GM12878 (cell line): ENCODE measurements at regions not wholly inside any gene's neighbourhood (a gene's known extent, or its start where the extent isn't known, plus 50 kb on each side); places are given as distances from the start of the nearest gene placed in this dataset.

Experiments used
- ATAC-seq: fragments of 200-7000 bp; cut with Tn5 transposase; 3 replicates; pipeline ENCODE4 v1.9.1; 2020; ENCODE audit warnings: mild to moderate bottlenecking, moderate library complexity
- BruUV-seq: library from RNA; stranded (reverse); fragments of 400-500 nt; replicated peaks from 2 replicates; lab custom pipeline; 2021; lab: Mats Ljungman, UMichigan
- CTCF ChIA-PET: fragments of 300-600 bp; sonication (Branson Sonifier 250); formaldehyde crosslinking; extraction: SDS; loops from one replicate; lab custom pipeline; 2021; ENCODE audit warnings: inconsistent platforms; lab: Yijun Ruan, JAX
- POLR2A ChIA-PET: fragments of 350-600 bp; formaldehyde crosslinking; extraction: SDS; loops from one replicate; lab custom pipeline; 2021; ENCODE audit warnings: inconsistent platforms; lab: Charles Lee
- RAD21 ChIA-PET: fragments of 300-600 bp; sonication (Branson Sonifier 250); formaldehyde crosslinking; loops from one replicate; lab custom pipeline; 2023; ENCODE audit warnings: antibody characterized with exemption; ENCODE audit not compliant: unreplicated experiment; lab: Charles Lee
- SMC1A ChIA-PET: fragments of 300-600 bp; sonication (Branson Sonifier 250); formaldehyde crosslinking; loops from one replicate; lab custom pipeline; 2023; ENCODE audit not compliant: unreplicated experiment, uncharacterized antibody; lab: Charles Lee
- DNase-seq: peaks from one replicate; pipeline ENCODE4 v3.0.0-alpha.2; 2011; ENCODE audit warnings: low read depth, low spot score
- FAIRE-seq: peaks from 3 replicates; lab custom pipeline; 2011; peaks lifted over from hg19 to GRCh38; lab: Jason Lieb, UNC
- H2AFZ ChIP-seq: 2 replicates; pipeline ENCODE4 v1.6.0; 2011; ENCODE audit warnings: low read depth, low read length, control low read depth; ENCODE audit not compliant: control insufficient read depth
- H3K27ac ChIP-seq: 2 replicates; pipeline ENCODE4 v1.5.1; 2011; ENCODE audit warnings: control low read depth; ENCODE audit not compliant: control insufficient read depth, insufficient read depth
- H3K27me3 ChIP-seq, 2 experiments: replicated peaks in 1 of 2; 2 replicates each; pipeline versions ENCODE4 v1.6.0 to v1.6.1; 2011; ENCODE audit warnings: low read length in 1 of 2; ENCODE audit not compliant: control insufficient read depth in 2 of 2, insufficient read depth in 2 of 2
- H3K36me3 ChIP-seq, 2 experiments: 2 replicates each; pipeline ENCODE4 v1.5.1; 2011; ENCODE audit warnings: low read length in 1 of 2; ENCODE audit not compliant: control insufficient read depth in 2 of 2, insufficient read depth in 2 of 2
- H3K4me1 ChIP-seq: 2 replicates; pipeline ENCODE4 v1.6.1; 2011; ENCODE audit warnings: mild to moderate bottlenecking, low read length, moderate library complexity, mixed read lengths; ENCODE audit not compliant: control insufficient read depth, insufficient read depth
- H3K4me2 ChIP-seq: 2 replicates; pipeline ENCODE4 v1.6.0; 2011; ENCODE audit warnings: control low read depth; ENCODE audit not compliant: control insufficient read depth, insufficient read depth
- H3K4me3 ChIP-seq: fragments of 200-600 bp; sonication (generic); 2 replicates; pipeline ENCODE4 v1.5.1; 2016
- H3K79me2 ChIP-seq: 2 replicates; pipeline ENCODE4 v1.6.0; 2011; ENCODE audit warnings: low read length; ENCODE audit not compliant: control insufficient read depth, insufficient read depth
- H3K9ac ChIP-seq: 2 replicates; pipeline ENCODE4 v1.8.0; 2011; ENCODE audit warnings: low read length, control low read depth, mixed read lengths; ENCODE audit not compliant: control insufficient read depth, insufficient read depth
- H3K9me3 ChIP-seq: replicated peaks from 3 replicates; pipeline ENCODE4 v1.5.1; 2011; ENCODE audit warnings: mild to moderate bottlenecking, low read length; ENCODE audit not compliant: control insufficient read depth, insufficient read depth
- H4K20me1 ChIP-seq: 2 replicates; pipeline ENCODE4 v1.6.0; 2011; ENCODE audit not compliant: control insufficient read depth, insufficient read depth
- CBX5 ChIP-seq: sonication (generic); IDR thresholded peaks from 2 replicates; pipeline ENCODE4 v1.6.1; 2016; ENCODE audit warnings: low read depth, moderate library complexity, mild to moderate bottlenecking, inconsistent platforms
- HSF1 ChIP-seq: fragments of 150-350 bp; IDR thresholded peaks from 2 replicates; pipeline ENCODE4 v1.6.1; 2014; ENCODE audit warnings: mild to moderate bottlenecking, low read depth, low read length
- IKZF1 ChIP-seq: fragments of 450-650 bp; conservative IDR thresholded peaks from 2 replicates; pipeline ENCODE4 v1.6.1; 2017; ENCODE audit warnings: antibody characterized with exemption, mild to moderate bottlenecking
- IRF4 ChIP-seq: IDR thresholded peaks from 2 replicates; pipeline ENCODE4 v1.6.1; 2011; ENCODE audit warnings: low read depth, low read length
- JUND ChIP-seq: IDR thresholded peaks from 2 replicates; pipeline ENCODE4 v1.6.1; 2012; ENCODE audit warnings: low read depth, mild to moderate bottlenecking, low read length, improper control_type of control experiment, moderate library complexity
- NBN ChIP-seq: fragments of 450-650 bp; IDR thresholded peaks from 2 replicates; pipeline ENCODE4 v1.6.1; 2016
- PAX5 ChIP-seq: IDR thresholded peaks from 2 replicates; pipeline ENCODE4 v1.6.1; 2011; ENCODE audit warnings: low read depth, low read length, borderline replicate concordance
- SMC3 ChIP-seq: IDR thresholded peaks from 2 replicates; pipeline ENCODE4 v1.6.1; 2011; ENCODE audit warnings: low read length, improper control_type of control experiment, borderline replicate concordance
- TCF12 ChIP-seq: IDR thresholded peaks from 2 replicates; pipeline ENCODE4 v1.6.1; 2011; ENCODE audit warnings: low read depth, mild to moderate bottlenecking, low read length
- ZNF217 ChIP-seq: fragments of 450-650 bp; IDR thresholded peaks from 2 replicates; pipeline ENCODE4 v1.6.1; 2017; ENCODE audit warnings: antibody characterized with exemption, mild to moderate bottlenecking
- WGBS: methylation state at CpG from one replicate; pipeline ENCODE4 v1.1.6; 2016; ENCODE audit warnings: low lambda C conversion rate; ENCODE audit not compliant: insufficient replicate concordance, insufficient coverage; ENCODE audit errors: missing lambda C conversion rate; 5-methylcytosine and 5-hydroxymethylcytosine counted together
- in situ Hi-C: fragments of 300-500 bp; cut with MboI; formaldehyde crosslinking; loops from 9 replicates; pipeline ENCODE4 v1.14.3; 2018; ENCODE audit warnings: mixed read lengths
- intact Hi-C: fragments of 100-400 bp; cut with micrococcal nuclease; formaldehyde crosslinking; loops from one replicate; pipeline ENCODE4 v1.14.2; 2022; ENCODE audit not compliant: unreplicated experiment
- TF ChIP-seq, protein P1 (sequence below): fragments of 450-650 bp; IDR thresholded peaks from 2 replicates; pipeline ENCODE4 v1.6.1; 2018; ENCODE audit warnings: mild to moderate bottlenecking, low read depth, moderate library complexity; ENCODE audit not compliant: partially characterized antibody
- TF ChIP-seq, protein P2 (sequence below): IDR thresholded peaks from 2 replicates; pipeline ENCODE4 v1.6.1; 2012; ENCODE audit warnings: improper control_type of control experiment, low read depth, low read length; ENCODE audit not compliant: insufficient replicate concordance
- TF ChIP-seq, protein P3 (sequence below): IDR thresholded peaks from 2 replicates; pipeline ENCODE4 v1.6.1; 2012; ENCODE audit warnings: low read length, inconsistent platforms

- no peak for TF ChIP-seq HSF1
- TF ChIP-seq JUND = no peak
- TF ChIP-seq SMC3 = no peak
- no peak for TF ChIP-seq TCF12
- no peak for TF ChIP-seq CBX5
- TF ChIP-seq IKZF1 = no peak
- TF ChIP-seq, all 136 proteins: peak for 0
Measured at GRCh38 chr2:129559101-129559500, 420.4 kb upstream of the RAB6C start (continued).

DNA sequence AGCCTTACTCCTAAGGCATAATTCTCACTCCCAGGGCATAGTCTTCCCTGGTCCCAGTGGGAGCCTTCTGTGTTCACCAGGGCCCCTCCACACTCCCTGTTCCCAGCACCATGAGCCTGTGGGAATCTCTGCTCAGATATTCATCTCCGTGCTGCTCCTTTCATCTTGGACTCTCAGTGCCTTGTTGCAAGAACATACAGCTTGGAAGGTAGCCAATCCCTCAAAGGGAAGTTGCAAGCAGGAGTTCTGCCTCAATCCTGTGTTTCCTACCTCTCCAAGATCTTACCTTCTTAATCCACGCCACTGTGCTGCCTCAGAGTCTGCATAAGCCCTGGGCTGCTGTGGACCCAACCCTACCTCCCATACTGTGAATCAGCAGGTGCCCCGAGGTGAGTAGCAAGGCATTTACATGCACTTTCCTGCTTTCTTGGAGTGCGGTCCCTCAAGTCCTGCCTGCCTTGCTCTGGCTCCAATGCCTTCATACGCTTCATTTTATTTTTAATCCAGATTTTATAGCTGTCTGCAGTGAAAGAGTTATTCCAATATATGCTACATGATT is 413.8 kb upstream of the RAB6C start:
- Histone ChIP-seq H3K36me3 (no peaks in the 10 kb centered on the region), H2AFZ (no peak overlapping the region), H3K4me1 (no peaks in the 10 kb centered on the region), H3K79me2 (no peaks in the 10 kb centered on the region), H3K4me2 (no peak overlapping the region), H4K20me1 (no peaks in the 10 kb centered on the region), H3K27me3 (no peaks in the 10 kb centered on the region), H3K9ac (no peak overlapping the region), H3K27ac (no peak overlapping the region), H3K9me3 (no peaks in the 10 kb centered on the region; the same call in 2 of the 3 replicates), H3K4me3 (no peak overlapping the region)
- 17% methylated on average over 5 of the region's 5 CpGs for WGBS
- RAD21 ChIA-PET = no interaction called here
- CTCF ChIA-PET = no interaction called here
- SMC1A ChIA-PET = no interaction called here
- ATAC-seq = no peak
- in situ Hi-C loops (no loop called here), intact Hi-C loops (no loop called here)
- no TSS peak for BruUV-seq
- POLR2A ChIA-PET = no interaction called here
- DNase-seq = no peak
- no peak for FAIRE-seq
- TF ChIP-seq, protein P1, sequence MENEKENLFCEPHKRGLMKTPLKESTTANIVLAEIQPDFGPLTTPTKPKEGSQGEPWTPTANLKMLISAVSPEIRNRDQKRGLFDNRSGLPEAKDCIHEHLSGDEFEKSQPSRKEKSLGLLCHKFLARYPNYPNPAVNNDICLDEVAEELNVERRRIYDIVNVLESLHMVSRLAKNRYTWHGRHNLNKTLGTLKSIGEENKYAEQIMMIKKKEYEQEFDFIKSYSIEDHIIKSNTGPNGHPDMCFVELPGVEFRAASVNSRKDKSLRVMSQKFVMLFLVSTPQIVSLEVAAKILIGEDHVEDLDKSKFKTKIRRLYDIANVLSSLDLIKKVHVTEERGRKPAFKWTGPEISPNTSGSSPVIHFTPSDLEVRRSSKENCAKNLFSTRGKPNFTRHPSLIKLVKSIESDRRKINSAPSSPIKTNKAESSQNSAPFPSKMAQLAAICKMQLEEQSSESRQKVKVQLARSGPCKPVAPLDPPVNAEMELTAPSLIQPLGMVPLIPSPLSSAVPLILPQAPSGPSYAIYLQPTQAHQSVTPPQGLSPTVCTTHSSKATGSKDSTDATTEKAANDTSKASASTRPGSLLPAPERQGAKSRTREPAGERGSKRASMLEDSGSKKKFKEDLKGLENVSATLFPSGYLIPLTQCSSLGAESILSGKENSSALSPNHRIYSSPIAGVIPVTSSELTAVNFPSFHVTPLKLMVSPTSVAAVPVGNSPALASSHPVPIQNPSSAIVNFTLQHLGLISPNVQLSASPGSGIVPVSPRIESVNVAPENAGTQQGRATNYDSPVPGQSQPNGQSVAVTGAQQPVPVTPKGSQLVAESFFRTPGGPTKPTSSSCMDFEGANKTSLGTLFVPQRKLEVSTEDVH = no peak
- TF ChIP-seq ZNF217 (no peak), PAX5 (no peak), IRF4 (no peak), NBN (no peak)
- TF ChIP-seq, protein P2, sequence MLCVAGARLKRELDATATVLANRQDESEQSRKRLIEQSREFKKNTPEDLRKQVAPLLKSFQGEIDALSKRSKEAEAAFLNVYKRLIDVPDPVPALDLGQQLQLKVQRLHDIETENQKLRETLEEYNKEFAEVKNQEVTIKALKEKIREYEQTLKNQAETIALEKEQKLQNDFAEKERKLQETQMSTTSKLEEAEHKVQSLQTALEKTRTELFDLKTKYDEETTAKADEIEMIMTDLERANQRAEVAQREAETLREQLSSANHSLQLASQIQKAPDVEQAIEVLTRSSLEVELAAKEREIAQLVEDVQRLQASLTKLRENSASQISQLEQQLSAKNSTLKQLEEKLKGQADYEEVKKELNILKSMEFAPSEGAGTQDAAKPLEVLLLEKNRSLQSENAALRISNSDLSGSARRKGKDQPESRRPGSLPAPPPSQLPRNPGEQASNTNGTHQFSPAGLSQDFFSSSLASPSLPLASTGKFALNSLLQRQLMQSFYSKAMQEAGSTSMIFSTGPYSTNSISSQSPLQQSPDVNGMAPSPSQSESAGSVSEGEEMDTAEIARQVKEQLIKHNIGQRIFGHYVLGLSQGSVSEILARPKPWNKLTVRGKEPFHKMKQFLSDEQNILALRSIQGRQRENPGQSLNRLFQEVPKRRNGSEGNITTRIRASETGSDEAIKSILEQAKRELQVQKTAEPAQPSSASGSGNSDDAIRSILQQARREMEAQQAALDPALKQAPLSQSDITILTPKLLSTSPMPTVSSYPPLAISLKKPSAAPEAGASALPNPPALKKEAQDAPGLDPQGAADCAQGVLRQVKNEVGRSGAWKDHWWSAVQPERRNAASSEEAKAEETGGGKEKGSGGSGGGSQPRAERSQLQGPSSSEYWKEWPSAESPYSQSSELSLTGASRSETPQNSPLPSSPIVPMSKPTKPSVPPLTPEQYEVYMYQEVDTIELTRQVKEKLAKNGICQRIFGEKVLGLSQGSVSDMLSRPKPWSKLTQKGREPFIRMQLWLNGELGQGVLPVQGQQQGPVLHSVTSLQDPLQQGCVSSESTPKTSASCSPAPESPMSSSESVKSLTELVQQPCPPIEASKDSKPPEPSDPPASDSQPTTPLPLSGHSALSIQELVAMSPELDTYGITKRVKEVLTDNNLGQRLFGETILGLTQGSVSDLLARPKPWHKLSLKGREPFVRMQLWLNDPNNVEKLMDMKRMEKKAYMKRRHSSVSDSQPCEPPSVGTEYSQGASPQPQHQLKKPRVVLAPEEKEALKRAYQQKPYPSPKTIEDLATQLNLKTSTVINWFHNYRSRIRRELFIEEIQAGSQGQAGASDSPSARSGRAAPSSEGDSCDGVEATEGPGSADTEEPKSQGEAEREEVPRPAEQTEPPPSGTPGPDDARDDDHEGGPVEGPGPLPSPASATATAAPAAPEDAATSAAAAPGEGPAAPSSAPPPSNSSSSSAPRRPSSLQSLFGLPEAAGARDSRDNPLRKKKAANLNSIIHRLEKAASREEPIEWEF = no peak
- TF ChIP-seq, protein P3, sequence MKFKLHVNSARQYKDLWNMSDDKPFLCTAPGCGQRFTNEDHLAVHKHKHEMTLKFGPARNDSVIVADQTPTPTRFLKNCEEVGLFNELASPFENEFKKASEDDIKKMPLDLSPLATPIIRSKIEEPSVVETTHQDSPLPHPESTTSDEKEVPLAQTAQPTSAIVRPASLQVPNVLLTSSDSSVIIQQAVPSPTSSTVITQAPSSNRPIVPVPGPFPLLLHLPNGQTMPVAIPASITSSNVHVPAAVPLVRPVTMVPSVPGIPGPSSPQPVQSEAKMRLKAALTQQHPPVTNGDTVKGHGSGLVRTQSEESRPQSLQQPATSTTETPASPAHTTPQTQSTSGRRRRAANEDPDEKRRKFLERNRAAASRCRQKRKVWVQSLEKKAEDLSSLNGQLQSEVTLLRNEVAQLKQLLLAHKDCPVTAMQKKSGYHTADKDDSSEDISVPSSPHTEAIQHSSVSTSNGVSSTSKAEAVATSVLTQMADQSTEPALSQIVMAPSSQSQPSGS = no peak
